DMS53 (cell line): ENCODE measurements at regions not wholly inside any gene's neighbourhood (a gene's known extent, or its start where the extent isn't known, plus 50 kb on each side); places are given as distances from the start of the nearest gene placed in this dataset.
"Not testable (repeated sequence)": the region's sequence is repeated elsewhere in the genome, so short reads cannot be mapped to it uniquely, and the experiment has no call there.

Experiments used
- DNase-seq: peaks from one replicate; lab custom pipeline; 2025; lab: John Stamatoyannopoulos, UW

GRCh38 chr2:12543076-12543977 lies 173.4 kb upstream of the TRIB2 start:
- DNase-seq, result no peak

GRCh38 chr2:12543978-12544558 lies 172.7 kb upstream of the TRIB2 start:
- DNase-seq, result peak; percentile 13

GRCh38 chr2:12547566-12548170 lies 169.1 kb upstream of the TRIB2 start:
- no peak for DNase-seq

GRCh38 chr2:12548906-12549305 lies 167.8 kb upstream of the TRIB2 start:
- no peak for DNase-seq

- no peak for DNase-seq
Observed at GRCh38 chr2:12549641-12550040, 167.1 kb upstream of the TRIB2 start.

GRCh38 chr2:12552092-12552491 lies 164.6 kb upstream of the TRIB2 start:
- DNase-seq, result no peak

GRCh38 chr2:12554224-12555011 lies 162.3 kb upstream of the TRIB2 start:
- DNase-seq, result no peak

- DNase-seq, result no peak
Observed at GRCh38 chr2:12555012-12555645, 161.6 kb upstream of the TRIB2 start.

- DNase-seq, result no peak
Observed at GRCh38 chr2:12556762-12557161, 160.0 kb upstream of the TRIB2 start.

GRCh38 chr2:12557688-12558087 lies 159.0 kb upstream of the TRIB2 start:
- no peak for DNase-seq

- no peak for DNase-seq
Observed at GRCh38 chr2:12558519-12558918, 158.2 kb upstream of the TRIB2 start.

- no peak for DNase-seq
Observed at GRCh38 chr2:12560618-12561017, 156.1 kb upstream of the TRIB2 start.

- peak; percentile 17 for DNase-seq
Observed at GRCh38 chr2:12567411-12567810, 149.3 kb upstream of the TRIB2 start.

- not testable (repeated sequence) for DNase-seq
Observed at GRCh38 chr2:12569510-12569909, 147.2 kb upstream of the TRIB2 start.

- not testable (repeated sequence) for DNase-seq
Observed at GRCh38 chr2:12569929-12570328, 146.8 kb upstream of the TRIB2 start.

GRCh38 chr2:12577091-12577490 lies 139.6 kb upstream of the TRIB2 start:
- no peak for DNase-seq

- DNase-seq, result no peak
Observed at GRCh38 chr2:12577567-12578253, 139.0 kb upstream of the TRIB2 start.

- DNase-seq, result no peak
Observed at GRCh38 chr2:12579018-12579417, 137.7 kb upstream of the TRIB2 start.

- no peak for DNase-seq
Observed at GRCh38 chr2:12584338-12584737, 132.4 kb upstream of the TRIB2 start.

- DNase-seq, result no peak
Observed at GRCh38 chr2:12585784-12586183, 131.0 kb upstream of the TRIB2 start.

GRCh38 chr2:12587228-12587627 lies 129.5 kb upstream of the TRIB2 start:
- DNase-seq, result peak; percentile 14
